ENCODE measurements at regions not wholly inside any gene's neighbourhood (a gene's known extent, or its start where the extent isn't known, plus 50 kb on each side); places are given as distances from the start of the nearest gene placed in this dataset.
A peak's percentile ranks its signal among the peaks of the same experiment; 100 is the strongest.
"Not testable (repeated sequence)": the region's sequence is repeated elsewhere in the genome, so short reads cannot be mapped to it uniquely, and the experiment has no call there.

DNA sequence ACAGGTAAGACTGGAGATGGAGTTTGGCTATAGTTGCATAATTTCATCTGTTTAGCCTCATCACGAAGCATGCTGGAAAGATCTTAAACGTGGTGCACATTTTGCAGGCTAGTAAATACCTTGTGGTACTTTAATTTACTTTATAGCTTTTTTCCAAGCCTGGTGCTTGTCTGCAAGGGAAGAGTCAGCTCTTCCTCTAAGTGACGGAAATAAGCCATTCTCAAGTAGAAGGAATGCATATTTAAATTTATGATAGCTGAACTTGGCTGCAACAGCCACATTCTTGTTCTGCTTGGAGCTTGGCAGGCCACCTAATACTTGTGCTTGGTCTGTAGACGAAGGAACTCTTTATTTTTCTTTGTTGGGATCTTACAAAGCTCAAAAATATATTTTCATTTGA is 188.0 kb upstream of the PIK3R1 start:
- TF ChIP-seq, protein P1, sequence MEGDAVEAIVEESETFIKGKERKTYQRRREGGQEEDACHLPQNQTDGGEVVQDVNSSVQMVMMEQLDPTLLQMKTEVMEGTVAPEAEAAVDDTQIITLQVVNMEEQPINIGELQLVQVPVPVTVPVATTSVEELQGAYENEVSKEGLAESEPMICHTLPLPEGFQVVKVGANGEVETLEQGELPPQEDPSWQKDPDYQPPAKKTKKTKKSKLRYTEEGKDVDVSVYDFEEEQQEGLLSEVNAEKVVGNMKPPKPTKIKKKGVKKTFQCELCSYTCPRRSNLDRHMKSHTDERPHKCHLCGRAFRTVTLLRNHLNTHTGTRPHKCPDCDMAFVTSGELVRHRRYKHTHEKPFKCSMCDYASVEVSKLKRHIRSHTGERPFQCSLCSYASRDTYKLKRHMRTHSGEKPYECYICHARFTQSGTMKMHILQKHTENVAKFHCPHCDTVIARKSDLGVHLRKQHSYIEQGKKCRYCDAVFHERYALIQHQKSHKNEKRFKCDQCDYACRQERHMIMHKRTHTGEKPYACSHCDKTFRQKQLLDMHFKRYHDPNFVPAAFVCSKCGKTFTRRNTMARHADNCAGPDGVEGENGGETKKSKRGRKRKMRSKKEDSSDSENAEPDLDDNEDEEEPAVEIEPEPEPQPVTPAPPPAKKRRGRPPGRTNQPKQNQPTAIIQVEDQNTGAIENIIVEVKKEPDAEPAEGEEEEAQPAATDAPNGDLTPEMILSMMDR (IDR thresholded peaks at IDR 0.05) = no peak
- no peak for TF ChIP-seq POLR2A (IDR thresholded peaks at IDR 0.05)
- Histone ChIP-seq H3K4me1 (peaks cover 0 to 16% of the 10 kb centered on the region in 2 donors), H3K4me3 (no peak overlapping the region), H3K36me3 (no peaks in the 10 kb centered on the region), H3K9me3 (no peaks in the 10 kb centered on the region), H3K27me3 (no peaks in the 10 kb centered on the region), H3K27ac (peak overlapping the region; percentile 45 to 69)
- intact Hi-C loops (cut with DNase I; ENCODE audit: low total_unique reads) = no loop called here
- peak; percentile 40 to 53 for DNase-seq

DNA sequence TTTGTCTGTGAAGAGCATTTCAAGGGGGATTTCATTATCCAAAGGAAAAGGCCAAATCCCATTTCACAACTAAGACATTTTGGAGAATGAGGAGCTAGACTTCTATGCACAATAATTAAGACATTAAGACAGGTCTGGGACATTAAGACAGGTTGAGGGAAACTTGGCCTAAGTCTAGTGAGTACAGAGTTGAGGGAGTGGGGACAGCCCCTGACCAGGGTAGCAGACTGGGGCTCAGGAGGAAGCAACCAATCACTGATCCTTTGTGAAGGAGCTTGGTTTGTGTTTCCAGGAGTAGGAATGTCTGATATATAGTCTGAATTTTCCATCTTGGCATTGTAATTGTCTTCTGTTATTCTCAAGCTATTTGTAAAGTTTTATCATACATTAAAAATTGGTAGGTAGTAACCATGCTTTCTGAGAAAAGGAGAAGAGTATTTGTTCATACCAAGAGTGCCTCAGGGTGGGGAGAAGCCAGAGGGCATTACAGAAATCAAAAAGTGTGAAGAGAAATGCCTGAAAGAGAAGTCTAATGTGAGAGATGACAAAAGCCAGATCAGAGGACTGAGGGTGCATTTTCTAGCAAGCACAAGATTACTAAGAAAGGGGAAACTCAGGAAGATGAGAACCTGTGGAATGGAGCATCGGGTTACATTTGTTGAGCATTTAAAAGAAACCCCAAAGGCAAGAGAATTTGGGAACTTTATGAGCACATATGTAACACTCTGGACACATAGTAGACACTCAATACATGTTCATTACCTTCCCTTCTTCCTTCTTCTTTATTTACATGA is 189.3 kb upstream of the PIK3R1 start:
- Histone ChIP-seq H3K27me3 (no peaks in the 10 kb centered on the region), H3K9me3 (no peaks in the 10 kb centered on the region), H3K4me1 (peaks cover 0 to 16% of the 10 kb centered on the region in 2 donors), H3K36me3 (no peaks in the 10 kb centered on the region), H3K4me3 (no peak overlapping the region), H3K27ac (peak overlapping the region; percentile 45 to 69)
- no peak for DNase-seq
- intact Hi-C loops (cut with DNase I; ENCODE audit: low total_unique reads) = no loop called here
- TF ChIP-seq POLR2A (IDR thresholded peaks at IDR 0.05) = no peak
- TF ChIP-seq, protein P1 (IDR thresholded peaks at IDR 0.05) = no peak

DNA sequence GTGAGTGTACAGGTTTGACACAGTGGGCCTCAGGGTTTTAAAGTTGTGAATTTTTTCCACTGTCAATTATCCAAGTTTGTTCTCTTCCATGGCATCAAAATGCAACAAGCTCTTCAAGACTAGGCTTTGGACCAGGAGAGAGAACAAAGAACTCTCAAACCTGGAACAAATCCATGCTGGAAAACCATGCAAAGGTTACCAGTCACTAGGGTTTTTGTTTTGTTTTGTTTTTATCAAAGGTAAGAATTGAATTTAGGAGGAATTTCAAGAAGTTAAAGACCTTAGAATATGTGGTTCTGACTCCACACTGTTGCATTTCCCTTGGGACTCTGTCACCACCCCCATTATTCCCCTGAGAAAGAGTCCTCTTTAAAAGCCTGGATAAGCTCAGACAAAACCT is 191.1 kb upstream of the PIK3R1 start:
- peak overlapping the region in 1 of 2 donors; percentile 19 for H3K27ac ChIP-seq
- TF ChIP-seq POLR2A (IDR thresholded peaks at IDR 0.05) = no peak
- TF ChIP-seq, protein P1 (IDR thresholded peaks at IDR 0.05) = no peak
- no peaks in the 10 kb centered on the region for H3K36me3 ChIP-seq
- intact Hi-C loops (cut with DNase I; ENCODE audit: low total_unique reads) = no loop called here
- H3K9me3 ChIP-seq = no peaks in the 10 kb centered on the region
- no peak for DNase-seq
- H3K4me3 ChIP-seq = no peak overlapping the region
- H3K27me3 ChIP-seq = no peaks in the 10 kb centered on the region
- peaks cover 0 to 16% of the 10 kb centered on the region in 2 donors for H3K4me1 ChIP-seq

DNA sequence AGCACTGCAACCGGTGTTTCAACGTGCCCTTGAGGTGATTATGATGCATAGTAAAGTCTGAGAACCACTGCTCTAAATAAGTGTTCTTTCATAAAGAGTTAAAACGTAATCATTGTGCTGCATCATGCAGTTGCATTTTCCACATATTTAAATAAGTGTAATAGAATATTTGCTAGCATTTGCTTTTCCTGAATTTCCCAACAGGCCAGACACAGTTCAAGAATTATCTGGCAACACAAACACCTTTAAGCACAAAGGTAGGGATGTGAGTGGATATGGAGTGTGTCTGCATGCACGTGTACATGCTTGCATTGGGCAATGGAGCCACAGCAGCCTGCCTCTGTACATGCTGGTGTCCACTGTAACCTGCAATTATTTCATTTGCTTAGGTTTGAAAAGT is 193.6 kb upstream of the PIK3R1 start:
- no peak for TF ChIP-seq POLR2A (IDR thresholded peaks at IDR 0.05)
- TF ChIP-seq, protein P1 (IDR thresholded peaks at IDR 0.05) = no peak
- no peaks in the 10 kb centered on the region for H3K27me3 ChIP-seq
- intact Hi-C loops (cut with DNase I; ENCODE audit: low total_unique reads) = no loop called here
- H3K27ac ChIP-seq = no peak overlapping the region
- no peak for DNase-seq
- no peaks in the 10 kb centered on the region for H3K4me1 ChIP-seq
- H3K4me3 ChIP-seq = no peak overlapping the region
- no peaks in the 10 kb centered on the region for H3K36me3 ChIP-seq
- no peaks in the 10 kb centered on the region for H3K9me3 ChIP-seq

DNA sequence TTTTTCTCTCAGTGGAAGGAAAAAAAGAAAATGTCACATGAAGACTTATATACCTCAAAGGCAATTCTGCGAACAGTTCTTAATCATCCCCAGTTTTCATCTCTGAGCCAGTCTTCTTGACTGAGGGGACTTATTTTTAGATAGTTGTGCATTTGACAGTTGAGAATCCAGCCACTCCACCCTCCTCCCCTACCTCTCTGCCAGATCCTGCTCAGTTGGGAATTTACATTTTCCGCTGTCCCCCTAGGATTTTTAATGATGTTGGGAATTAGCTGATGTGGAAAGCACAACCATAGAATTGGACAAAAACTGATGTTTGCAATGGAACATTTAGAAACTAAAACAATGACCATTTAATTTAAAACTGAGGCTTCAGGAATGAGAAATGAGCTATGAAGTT is 194.3 kb upstream of the PIK3R1 start:
- intact Hi-C loops (cut with DNase I; ENCODE audit: low total_unique reads) = no loop called here
- TF ChIP-seq, protein P1 (IDR thresholded peaks at IDR 0.05) = no peak
- no peak for TF ChIP-seq POLR2A (IDR thresholded peaks at IDR 0.05)

DNA sequence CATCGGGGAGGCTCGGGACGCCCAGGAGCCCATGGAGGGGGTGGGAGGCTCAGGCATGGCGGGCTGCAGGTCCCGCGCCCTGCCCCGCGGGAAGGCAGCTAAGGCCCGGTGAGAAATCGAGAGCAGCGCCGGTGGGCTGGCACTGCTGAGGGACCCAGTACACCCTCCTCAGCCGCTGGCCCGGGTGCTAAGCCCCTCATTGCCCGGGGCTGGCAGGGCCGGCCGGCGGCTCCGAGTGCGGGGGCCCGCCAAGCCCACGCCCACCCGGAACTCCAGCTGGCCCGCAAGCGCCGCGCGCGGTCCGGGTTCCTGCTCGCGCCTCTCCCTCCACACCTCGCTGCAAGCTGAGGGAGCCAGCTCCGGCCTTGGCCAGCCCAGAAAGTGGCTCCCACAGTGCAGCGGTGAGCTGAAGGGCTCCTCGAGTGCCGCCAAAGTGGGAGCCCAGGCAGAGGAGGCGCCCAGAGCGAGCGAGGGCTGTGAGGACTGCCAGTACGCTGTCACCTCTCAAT is 195.0 kb upstream of the PIK3R1 start:
- DNase-seq; H3K27ac ChIP-seq; H3K36me3 ChIP-seq; H3K4me3 ChIP-seq; intact Hi-C loops (cut with DNase I; ENCODE audit: low total_unique reads); H3K9me3 ChIP-seq; H3K27me3 ChIP-seq; H3K4me1 ChIP-seq: not testable (repeated sequence)

More for the DNA sequence above, 194.3 kb upstream of the PIK3R1 start:
- Histone ChIP-seq H3K9me3 (no peaks in the 10 kb centered on the region), H3K36me3 (no peaks in the 10 kb centered on the region), H3K27me3 (no peaks in the 10 kb centered on the region), H3K4me3 (no peak overlapping the region), H3K27ac (no peak overlapping the region), H3K4me1 (no peaks in the 10 kb centered on the region)
- no peak for DNase-seq

All from uterus (tissue), 3 donors.